ENCODE measurements at regions not wholly inside any gene's neighbourhood (a gene's known extent, or its start where the extent isn't known, plus 50 kb on each side); places are given as distances from the start of the nearest gene placed in this dataset.

DNA sequence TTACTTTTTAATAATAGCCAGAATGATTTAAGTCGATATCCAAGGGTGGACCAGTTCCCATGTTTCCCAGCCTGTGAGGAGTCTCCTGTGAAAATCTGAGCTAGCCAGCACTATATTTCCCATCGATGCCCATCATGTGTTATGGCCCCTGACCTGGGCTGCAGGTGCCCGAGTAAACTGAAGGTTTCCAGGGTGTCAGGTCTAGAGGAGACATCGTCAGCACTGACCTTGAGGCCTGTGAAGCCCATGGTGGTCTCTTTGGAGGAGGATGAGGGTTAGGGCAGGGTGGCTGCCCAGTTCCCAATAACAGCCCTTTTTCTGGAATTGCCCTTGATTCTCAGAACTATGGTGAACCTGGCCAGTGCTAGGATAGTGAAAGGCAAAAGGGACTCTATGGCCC, 63.0 kb upstream of the TOP1 start:
- no peak for TF ChIP-seq POLR2A (IDR thresholded peaks at IDR 0.05; ENCODE audit: low read depth, low read length)
- TF ChIP-seq POLR2AphosphoS5 (IDR thresholded peaks at IDR 0.05; ENCODE audit: insufficient read depth, low read depth, low read length), result no peak
- TF ChIP-seq, protein P1, sequence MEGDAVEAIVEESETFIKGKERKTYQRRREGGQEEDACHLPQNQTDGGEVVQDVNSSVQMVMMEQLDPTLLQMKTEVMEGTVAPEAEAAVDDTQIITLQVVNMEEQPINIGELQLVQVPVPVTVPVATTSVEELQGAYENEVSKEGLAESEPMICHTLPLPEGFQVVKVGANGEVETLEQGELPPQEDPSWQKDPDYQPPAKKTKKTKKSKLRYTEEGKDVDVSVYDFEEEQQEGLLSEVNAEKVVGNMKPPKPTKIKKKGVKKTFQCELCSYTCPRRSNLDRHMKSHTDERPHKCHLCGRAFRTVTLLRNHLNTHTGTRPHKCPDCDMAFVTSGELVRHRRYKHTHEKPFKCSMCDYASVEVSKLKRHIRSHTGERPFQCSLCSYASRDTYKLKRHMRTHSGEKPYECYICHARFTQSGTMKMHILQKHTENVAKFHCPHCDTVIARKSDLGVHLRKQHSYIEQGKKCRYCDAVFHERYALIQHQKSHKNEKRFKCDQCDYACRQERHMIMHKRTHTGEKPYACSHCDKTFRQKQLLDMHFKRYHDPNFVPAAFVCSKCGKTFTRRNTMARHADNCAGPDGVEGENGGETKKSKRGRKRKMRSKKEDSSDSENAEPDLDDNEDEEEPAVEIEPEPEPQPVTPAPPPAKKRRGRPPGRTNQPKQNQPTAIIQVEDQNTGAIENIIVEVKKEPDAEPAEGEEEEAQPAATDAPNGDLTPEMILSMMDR (IDR thresholded peaks at IDR 0.05; ENCODE audit: extremely low read depth in 1 of 2, insufficient read depth in 1 of 2, low read depth in 1 of 2, low read length in 2 of 2), result no peak
